ENCODE measurements at regions not wholly inside any gene's neighbourhood (a gene's known extent, or its start where the extent isn't known, plus 50 kb on each side); places are given as distances from the start of the nearest gene placed in this dataset.

DNA sequence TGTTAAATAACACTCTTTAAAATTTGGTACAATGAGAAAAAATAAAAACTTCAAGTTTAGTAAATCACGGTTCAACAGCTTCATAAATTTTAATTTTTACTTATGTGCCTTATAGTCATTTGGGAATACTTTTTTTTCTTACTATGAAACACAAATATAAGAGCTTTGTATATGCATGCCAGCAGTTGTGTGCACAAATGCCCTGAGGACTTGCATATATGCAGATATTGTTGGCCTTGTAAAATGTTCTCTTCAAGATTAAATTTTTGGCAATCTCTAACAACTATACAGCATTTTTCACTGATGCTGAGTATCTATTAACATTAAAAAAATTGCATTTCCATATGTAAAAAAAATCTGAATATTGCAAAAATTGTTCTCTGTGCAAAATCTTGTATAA is 458.7 kb upstream of the BRINP3 start:
- in situ Hi-C loops (cut with HindIII; ENCODE audit: low pct_unique_long_range_greater_than_20kb, low sequenced_read_pairs) = no loop called here
- DNase-seq (ENCODE audit: low read depth, low spot score) = no peak
- ChIA-PET POLR2A (no interaction called here), CTCF (no interaction called here)
- no peaks in the 10 kb centered on the region for H3K36me3 ChIP-seq (ENCODE audit: control insufficient read depth, insufficient read depth, low read length)
- H3K9me3 ChIP-seq (ENCODE audit: control insufficient read depth, insufficient read depth, low read depth, low read length) = no peaks in the 10 kb centered on the region
- H3K27me3 ChIP-seq (ENCODE audit: control insufficient read depth, insufficient read depth, low read length) = no peaks in the 10 kb centered on the region
- no peak overlapping the region for H3K27ac ChIP-seq (ENCODE audit: low read length)
- TF ChIP-seq CTCF (IDR thresholded peaks at IDR 0.05) (no peak), SIN3A (IDR thresholded peaks at IDR 0.05; ENCODE audit: borderline replicate concordance, insufficient read depth, low read depth, low read length) (no peak), REST (IDR thresholded peaks at IDR 0.05; ENCODE audit: insufficient read depth in 1 of 2, low read depth in 2 of 2, low read length in 1 of 2) (no peak), TCF7L2 (IDR thresholded peaks at IDR 0.05; ENCODE audit: low read depth, low read length) (no peak), POLR2AphosphoS5 (IDR thresholded peaks at IDR 0.05; ENCODE audit: low read depth, low read length) (no peak)
- ATAC-seq = no peak
- no peaks in the 10 kb centered on the region for H3K4me1 ChIP-seq (ENCODE audit: control insufficient read depth, insufficient read depth, low read length)
- no peak overlapping the region for H3K4me3 ChIP-seq (ENCODE audit: low read depth in 2 of 2, low read length in 2 of 2)
- intact Hi-C loops (cut with micrococcal nuclease; ENCODE audit: unreplicated experiment) = no loop called here
- BruUV-seq (replicated peaks) = no TSS peak

DNA sequence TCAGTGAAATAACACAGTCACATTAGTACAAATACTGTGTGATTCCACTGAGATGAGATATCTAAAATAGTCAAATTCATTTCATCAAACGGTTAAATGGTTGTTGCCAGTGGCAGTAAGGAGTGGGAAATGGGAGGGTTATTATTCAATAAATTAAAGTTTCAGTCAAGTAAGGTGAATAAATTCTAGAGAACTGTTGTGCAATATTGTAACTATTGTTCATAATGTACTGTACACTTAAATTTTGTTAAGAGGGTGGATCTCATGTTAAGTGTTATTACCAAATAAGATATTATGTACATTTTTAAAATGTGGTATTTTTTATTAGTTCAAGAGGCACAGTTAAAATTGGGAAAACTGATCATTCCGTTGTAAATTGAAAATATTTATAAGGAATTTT is 463.3 kb upstream of the BRINP3 start:
- no peaks in the 10 kb centered on the region for H3K9me3 ChIP-seq (ENCODE audit: control insufficient read depth, insufficient read depth, low read depth, low read length)
- no peaks in the 10 kb centered on the region for H3K36me3 ChIP-seq (ENCODE audit: control insufficient read depth, insufficient read depth, low read length)
- no TSS peak for BruUV-seq (replicated peaks)
- DNase-seq (ENCODE audit: low read depth, low spot score) = no peak
- ATAC-seq = no peak
- in situ Hi-C loops (cut with HindIII; ENCODE audit: low pct_unique_long_range_greater_than_20kb, low sequenced_read_pairs) = no loop called here
- H3K4me1 ChIP-seq (ENCODE audit: control insufficient read depth, insufficient read depth, low read length) = no peaks in the 10 kb centered on the region
- ChIA-PET CTCF (no interaction called here), POLR2A (no interaction called here)
- intact Hi-C loops (cut with micrococcal nuclease; ENCODE audit: unreplicated experiment) = no loop called here
- no peak overlapping the region for H3K27ac ChIP-seq (ENCODE audit: low read length)
- no peaks in the 10 kb centered on the region for H3K27me3 ChIP-seq (ENCODE audit: control insufficient read depth, insufficient read depth, low read length)
- no peak for TF ChIP-seq CTCF (IDR thresholded peaks at IDR 0.05)
- TF ChIP-seq POLR2AphosphoS5 (IDR thresholded peaks at IDR 0.05; ENCODE audit: low read depth, low read length) = no peak
- TF ChIP-seq REST (IDR thresholded peaks at IDR 0.05; ENCODE audit: insufficient read depth in 1 of 2, low read depth in 2 of 2, low read length in 1 of 2) = no peak
- no peak for TF ChIP-seq SIN3A (IDR thresholded peaks at IDR 0.05; ENCODE audit: borderline replicate concordance, insufficient read depth, low read depth, low read length)
- TF ChIP-seq TCF7L2 (IDR thresholded peaks at IDR 0.05; ENCODE audit: low read depth, low read length) = no peak
- no peak overlapping the region for H3K4me3 ChIP-seq (ENCODE audit: low read depth in 2 of 2, low read length in 2 of 2)
